ENCODE measurements at regions not wholly inside any gene's neighbourhood (a gene's known extent, or its start where the extent isn't known, plus 50 kb on each side); places are given as distances from the start of the nearest gene placed in this dataset.

GRCh38 chr2:150681120-150681804 is 193.8 kb upstream of the RND3 start:
- H3K36me3 Mint-ChIP-seq = no peaks in the 10 kb centered on the region
- no peak overlapping the region for H3K4me3 Mint-ChIP-seq
- DNase-seq (ENCODE audit: low spot score in 2 of 2, unreplicated experiment in 2 of 2) = no peak
- H3K27me3 Mint-ChIP-seq (ENCODE audit: low read depth) = no peaks in the 10 kb centered on the region
- no peak for TF ChIP-seq CTCF (IDR thresholded peaks at IDR 0.05; ENCODE audit: unreplicated experiment)
- peaks cover 4% of the 10 kb centered on the region for H3K4me1 Mint-ChIP-seq
- no peak overlapping the region for H3K27ac Mint-ChIP-seq
- peaks cover 10% of the 10 kb centered on the region for H3K9me3 Mint-ChIP-seq

- no peak for DNase-seq (ENCODE audit: low spot score in 2 of 2, unreplicated experiment in 2 of 2)
- peaks cover 2% of the 10 kb centered on the region for H3K4me1 Mint-ChIP-seq
- TF ChIP-seq CTCF (IDR thresholded peaks at IDR 0.05; ENCODE audit: unreplicated experiment) = no peak
- H3K36me3 Mint-ChIP-seq = no peaks in the 10 kb centered on the region
- peaks cover 10% of the 10 kb centered on the region for H3K9me3 Mint-ChIP-seq
- H3K27ac Mint-ChIP-seq = no peak overlapping the region
- H3K4me3 Mint-ChIP-seq = no peak overlapping the region
- no peaks in the 10 kb centered on the region for H3K27me3 Mint-ChIP-seq (ENCODE audit: low read depth)
Measured at GRCh38 chr2:150679456-150680120, 192.1 kb upstream of the RND3 start.

GRCh38 chr2:150677551-150677950 is 190.1 kb upstream of the RND3 start:
- Mint-ChIP-seq H3K4me3 (no peak overlapping the region), H3K27ac (no peak overlapping the region), H3K27me3 (ENCODE audit: low read depth) (no peaks in the 10 kb centered on the region), H3K9me3 (peaks cover 10% of the 10 kb centered on the region), H3K4me1 (peaks cover 2% of the 10 kb centered on the region), H3K36me3 (no peaks in the 10 kb centered on the region)
- no peak for TF ChIP-seq CTCF (IDR thresholded peaks at IDR 0.05; ENCODE audit: unreplicated experiment)
- DNase-seq (ENCODE audit: low spot score in 2 of 2, unreplicated experiment in 2 of 2) = no peak

- H3K4me3 Mint-ChIP-seq = no peak overlapping the region
- H3K9me3 Mint-ChIP-seq = peaks cover 10% of the 10 kb centered on the region
- no peaks in the 10 kb centered on the region for H3K36me3 Mint-ChIP-seq
- no peak for DNase-seq (ENCODE audit: low spot score in 2 of 2, unreplicated experiment in 2 of 2)
- no peak for TF ChIP-seq CTCF (IDR thresholded peaks at IDR 0.05; ENCODE audit: unreplicated experiment)
- H3K27me3 Mint-ChIP-seq (ENCODE audit: low read depth) = no peaks in the 10 kb centered on the region
- peaks cover 2% of the 10 kb centered on the region for H3K4me1 Mint-ChIP-seq
- H3K27ac Mint-ChIP-seq = no peak overlapping the region
Measured at GRCh38 chr2:150676747-150677383, 189.4 kb upstream of the RND3 start.

GRCh38 chr2:150675807-150676206 is 188.3 kb upstream of the RND3 start:
- H3K9me3 Mint-ChIP-seq = peaks cover 5% of the 10 kb centered on the region
- DNase-seq (ENCODE audit: low spot score in 2 of 2, unreplicated experiment in 2 of 2) = no peak
- no peaks in the 10 kb centered on the region for H3K36me3 Mint-ChIP-seq
- no peak overlapping the region for H3K4me3 Mint-ChIP-seq
- TF ChIP-seq CTCF (IDR thresholded peaks at IDR 0.05; ENCODE audit: unreplicated experiment) = no peak
- H3K27ac Mint-ChIP-seq = no peak overlapping the region
- no peaks in the 10 kb centered on the region for H3K27me3 Mint-ChIP-seq (ENCODE audit: low read depth)
- H3K4me1 Mint-ChIP-seq = peaks cover 2% of the 10 kb centered on the region

All from mesothelial cell of epicardium (in vitro differentiated cells).